BLaER1 treated with 17β-estradiol and CSF1 and Interleukin-3, amounts not matched to agents 10 nM and 100 nM (cell line): ENCODE measurements at regions not wholly inside any gene's neighbourhood (a gene's known extent, or its start where the extent isn't known, plus 50 kb on each side); places are given as distances from the start of the nearest gene placed in this dataset.
A peak's percentile ranks its signal among the peaks of the same experiment; 100 is the strongest.

Experiments
- H3K27ac ChIP-seq, 11 experiments: shearing (Covaris generic); formaldehyde crosslinking; 2 replicates each; pipeline ENCODE4 v1.8.1; 2022
- H3K27me3 ChIP-seq, 11 experiments: shearing (Covaris generic); formaldehyde crosslinking; 2 replicates each; pipeline ENCODE4 v1.8.1; 2022
- H3K36me3 ChIP-seq, 11 experiments: shearing (Covaris generic); formaldehyde crosslinking; 2 replicates each; pipeline ENCODE4 v1.8.1; 2022
- H3K4me1 ChIP-seq, 10 experiments: shearing (Covaris generic); formaldehyde crosslinking; 2 replicates each; pipeline ENCODE4 v1.8.1; 2022
- H3K4me2 ChIP-seq, 11 experiments: shearing (Covaris generic); formaldehyde crosslinking; 2 replicates each; pipeline ENCODE4 v1.8.1; 2022
- H3K4me3 ChIP-seq, 10 experiments: shearing (Covaris generic); formaldehyde crosslinking; 2 replicates each; pipeline ENCODE4 v1.8.1; 2022
- H3K9ac ChIP-seq, 11 experiments: shearing (Covaris generic); formaldehyde crosslinking; 2 replicates each; pipeline ENCODE4 v1.8.1; 2022
- H3K9me3 ChIP-seq, 11 experiments: shearing (Covaris generic); formaldehyde crosslinking; replicated peaks in 1 of 11; 2 replicates each; pipeline ENCODE4 v1.8.1; 2022
- H4K20me1 ChIP-seq, 11 experiments: shearing (Covaris generic); formaldehyde crosslinking; 2 replicates each; pipeline ENCODE4 v1.8.1; 2022
- Cebpa-rat ChIP-seq, 11 experiments: shearing (Covaris generic); IDR thresholded peaks; 2 replicates each; pipeline ENCODE4 v1.8.1; 2022

GRCh38 chr9:117800389-117800788, 96.2 kb downstream of the TLR4 start:
- Histone ChIP-seq H3K9ac (no peak overlapping the region), H3K9me3 (no peaks in the 10 kb centered on the region), H3K4me1 (no peaks in the 10 kb centered on the region), H3K27ac (no peak overlapping the region), H3K36me3 (no peaks in the 10 kb centered on the region), H3K27me3 (no peaks in the 10 kb centered on the region), H4K20me1 (no peaks in the 10 kb centered on the region), H3K4me3 (no peak overlapping the region), H3K4me2 (no peak overlapping the region)
- no peak for TF ChIP-seq Cebpa-rat (IDR thresholded peaks at IDR 0.05)

GRCh38 chr9:117809751-117810150, 105.5 kb downstream of the TLR4 start:
- no peaks in the 10 kb centered on the region for H3K27me3 ChIP-seq
- H3K36me3 ChIP-seq = no peaks in the 10 kb centered on the region
- no peak for TF ChIP-seq Cebpa-rat (IDR thresholded peaks at IDR 0.05)
- H3K4me3 ChIP-seq = no peak overlapping the region
- H3K4me1 ChIP-seq = no peaks in the 10 kb centered on the region
- no peak overlapping the region for H3K27ac ChIP-seq
- H4K20me1 ChIP-seq = no peaks in the 10 kb centered on the region
- no peak overlapping the region for H3K9ac ChIP-seq
- no peak overlapping the region for H3K4me2 ChIP-seq
- H3K9me3 ChIP-seq = no peaks in the 10 kb centered on the region

GRCh38 chr9:117815315-117815714, 111.1 kb downstream of the TLR4 start:
- no peak for TF ChIP-seq Cebpa-rat (IDR thresholded peaks at IDR 0.05)
- no peaks in the 10 kb centered on the region for H3K9me3 ChIP-seq
- H3K9ac ChIP-seq = no peak overlapping the region

GRCh38 chr9:117815948-117816347, 111.7 kb downstream of the TLR4 start:
- H3K4me3 ChIP-seq = no peak overlapping the region
- peak overlapping the region in 8 of 11 experiments; percentile 17 to 71 (median 42); a peak in 12 of 22 replicates for H3K4me2 ChIP-seq
- no peak for TF ChIP-seq Cebpa-rat (IDR thresholded peaks at IDR 0.05)
- H3K27me3 ChIP-seq = no peaks in the 10 kb centered on the region
- H3K27ac ChIP-seq = no peak overlapping the region
- H4K20me1 ChIP-seq = no peaks in the 10 kb centered on the region; a peak in 1 of 22 replicates
- H3K9me3 ChIP-seq = no peaks in the 10 kb centered on the region
- H3K9ac ChIP-seq = no peak overlapping the region
- H3K4me1 ChIP-seq = peaks cover 0 to 8% (median 8%) of the 10 kb centered on the region in 10 experiments; a peak in 14 of 20 replicates
- no peaks in the 10 kb centered on the region for H3K36me3 ChIP-seq

More at GRCh38 chr9:117815315-117815714, 111.1 kb downstream of the TLR4 start:
- H3K36me3 ChIP-seq = no peaks in the 10 kb centered on the region
- H3K27ac ChIP-seq = no peak overlapping the region
- H3K4me3 ChIP-seq = no peak overlapping the region
- peak overlapping the region in 9 of 11 experiments; percentile 17 to 71 (median 41); a peak in 15 of 22 replicates for H3K4me2 ChIP-seq
- peaks cover 0 to 8% (median 8%) of the 10 kb centered on the region in 10 experiments; a peak in 14 of 20 replicates for H3K4me1 ChIP-seq
- H3K27me3 ChIP-seq = no peaks in the 10 kb centered on the region
- H4K20me1 ChIP-seq = no peaks in the 10 kb centered on the region; a peak in 1 of 22 replicates

- Histone ChIP-seq H3K4me1 (peaks cover 14 to 29% (median 16%) of the 10 kb centered on the region in 10 experiments), H3K4me2 (no peak overlapping the region), H3K27me3 (0 out of 22 replicates have a peak, but pooled peaks cover 0 to 4% (median 0%) of the 10 kb centered on the region in 11 experiments), H3K36me3 (no peaks in the 10 kb centered on the region), H3K9ac (no peak overlapping the region), H3K4me3 (no peak overlapping the region), H3K27ac (no peak overlapping the region), H4K20me1 (no peaks in the 10 kb centered on the region), H3K9me3 (no peaks in the 10 kb centered on the region)
- TF ChIP-seq Cebpa-rat (IDR thresholded peaks at IDR 0.05) = no peak
Observed at GRCh38 chr9:117821954-117822353, 117.8 kb downstream of the TLR4 start.

- no peaks in the 10 kb centered on the region for H3K36me3 ChIP-seq
- H3K27ac ChIP-seq = no peak overlapping the region
- no peak overlapping the region for H3K9ac ChIP-seq
- H3K27me3 ChIP-seq = 0 out of 22 replicates have a peak, but pooled peaks cover 0 to 4% (median 0%) of the 10 kb centered on the region in 11 experiments
- H3K4me1 ChIP-seq = peaks cover 16 to 38% (median 18%) of the 10 kb centered on the region in 10 experiments
- H4K20me1 ChIP-seq = no peaks in the 10 kb centered on the region; a peak in 1 of 22 replicates
- H3K4me3 ChIP-seq = no peak overlapping the region
- no peak for TF ChIP-seq Cebpa-rat (IDR thresholded peaks at IDR 0.05)
- no peaks in the 10 kb centered on the region for H3K9me3 ChIP-seq
- peak overlapping the region in 2 of 11 experiments; percentile 18 to 39; a peak in 3 of 22 replicates for H3K4me2 ChIP-seq
Observed at GRCh38 chr9:117823576-117823975, 119.4 kb downstream of the TLR4 start.

- H4K20me1 ChIP-seq = no peaks in the 10 kb centered on the region; a peak in 1 of 22 replicates
- peak overlapping the region; percentile 46 to 79 (median 61) for H3K4me2 ChIP-seq
Observed at GRCh38 chr9:117825609-117826347, 121.6 kb downstream of the TLR4 start.

GRCh38 chr9:117826837-117827236, 122.6 kb downstream of the TLR4 start:
- TF ChIP-seq Cebpa-rat (IDR thresholded peaks at IDR 0.05) = no peak
- H3K27me3 ChIP-seq = 0 out of 22 replicates have a peak, but pooled peaks cover 0 to 4% (median 0%) of the 10 kb centered on the region in 11 experiments
- no peak overlapping the region for H3K9ac ChIP-seq
- H3K4me3 ChIP-seq = no peak overlapping the region
- H3K9me3 ChIP-seq = no peaks in the 10 kb centered on the region
- H3K36me3 ChIP-seq = no peaks in the 10 kb centered on the region
- no peaks in the 10 kb centered on the region; a peak in 1 of 22 replicates for H4K20me1 ChIP-seq
- H3K4me2 ChIP-seq = peak overlapping the region; percentile 46 to 79 (median 61); a peak in 20 of 22 replicates
- peak overlapping the region in 3 of 11 experiments; percentile 13 to 41 (median 34); a peak in 2 of 22 replicates for H3K27ac ChIP-seq
- H3K4me1 ChIP-seq = peaks cover 16 to 38% (median 18%) of the 10 kb centered on the region in 10 experiments

More at GRCh38 chr9:117825609-117826347, 121.6 kb downstream of the TLR4 start:
- H3K4me3 ChIP-seq = no peak overlapping the region
- no peaks in the 10 kb centered on the region for H3K9me3 ChIP-seq
- 0 out of 22 replicates have a peak, but pooled peaks cover 0 to 4% (median 0%) of the 10 kb centered on the region in 11 experiments for H3K27me3 ChIP-seq
- H3K36me3 ChIP-seq = no peaks in the 10 kb centered on the region
- H3K27ac ChIP-seq = peak overlapping the region in 3 of 11 experiments; percentile 2 to 41 (median 34); a peak in 2 of 22 replicates
- TF ChIP-seq Cebpa-rat (IDR thresholded peaks at IDR 0.05) = no peak
- peaks cover 16 to 38% (median 18%) of the 10 kb centered on the region in 10 experiments for H3K4me1 ChIP-seq
- no peak overlapping the region for H3K9ac ChIP-seq

- H3K9ac ChIP-seq = no peak overlapping the region
- H3K27me3 ChIP-seq = 0 out of 22 replicates have a peak, but pooled peaks cover 0 to 4% (median 0%) of the 10 kb centered on the region in 11 experiments
- no peaks in the 10 kb centered on the region for H3K36me3 ChIP-seq
- no peak overlapping the region for H3K4me3 ChIP-seq
- no peaks in the 10 kb centered on the region for H3K9me3 ChIP-seq
- no peak overlapping the region for H3K27ac ChIP-seq
- H4K20me1 ChIP-seq = no peaks in the 10 kb centered on the region; a peak in 1 of 22 replicates
- peak overlapping the region in 6 of 11 experiments; percentile 61 to 79 (median 70); a peak in 10 of 22 replicates for H3K4me2 ChIP-seq
- TF ChIP-seq Cebpa-rat (IDR thresholded peaks at IDR 0.05) = no peak
- peaks cover 16 to 38% (median 18%) of the 10 kb centered on the region in 10 experiments for H3K4me1 ChIP-seq
Observed at GRCh38 chr9:117827456-117827855, 123.3 kb downstream of the TLR4 start.
